H1 (cell line): ENCODE measurements at regions not wholly inside any gene's neighbourhood (a gene's known extent, or its start where the extent isn't known, plus 50 kb on each side); places are given as distances from the start of the nearest gene placed in this dataset.

Experiments
- CTCF ChIA-PET: fragments of 300-600 bp; sonication (Branson Sonifier 250); formaldehyde crosslinking; loops from one replicate; lab custom pipeline; 2021; ENCODE audit not compliant: partially characterized antibody; lab: Charles Lee
- POLR2A ChIA-PET: fragments of 300-600 bp; sonication (Branson Sonifier 250); formaldehyde crosslinking; loops from one replicate; lab custom pipeline; 2021; ENCODE audit warnings: inconsistent platforms; ENCODE audit not compliant: partially characterized antibody; lab: Charles Lee
- DNase-seq, 2 experiments: peaks; one replicate each; pipeline versions ENCODE4 v3.0.0 to v3.0.0-alpha.2; 2010 to 2022; ENCODE audit warnings: low spot score in 2 of 2, low read depth in 1 of 2, mixed read lengths in 1 of 2
- FAIRE-seq: peaks from 2 replicates; lab custom pipeline; 2011; peaks lifted over from hg19 to GRCh38; lab: Jason Lieb, UNC
- H2AFZ ChIP-seq: 2 replicates; pipeline ENCODE4 v1.8.1; 2012; ENCODE audit warnings: low read length, inconsistent platforms
- H2AK5ac ChIP-seq: 2 replicates; pipeline ENCODE4 v1.6.1; 2013; ENCODE audit warnings: low read depth, low read length
- H2BK120ac ChIP-seq: replicated peaks from 2 replicates; pipeline ENCODE3; 2013; ENCODE audit warnings: low read depth, low read length, inconsistent platforms
- H2BK12ac ChIP-seq: 2 replicates; pipeline ENCODE4 v1.6.1; 2013; ENCODE audit warnings: low read depth, low read length
- H2BK15ac ChIP-seq: 2 replicates; pipeline ENCODE4 v1.6.1; 2013; ENCODE audit warnings: low read length
- H2BK20ac ChIP-seq: 2 replicates; pipeline ENCODE4 v1.6.1; 2013; ENCODE audit warnings: low read length
- H2BK5ac ChIP-seq: 2 replicates; pipeline ENCODE4 v1.6.1; 2013; ENCODE audit warnings: low read depth, low read length
- H3K14ac ChIP-seq: 2 replicates; pipeline ENCODE4 v1.6.1; 2013; ENCODE audit warnings: inconsistent platforms; ENCODE audit not compliant: insufficient read length
- H3K18ac ChIP-seq: 2 replicates; pipeline ENCODE4 v1.6.1; 2013; ENCODE audit warnings: low read length; ENCODE audit errors: extremely low read depth
- H3K23ac ChIP-seq: 2 replicates; pipeline ENCODE4 v1.6.1; 2013; ENCODE audit warnings: inconsistent platforms; ENCODE audit not compliant: insufficient read length
- H3K23me2 ChIP-seq: 2 replicates; pipeline ENCODE4 v1.6.1; 2013; ENCODE audit warnings: low read depth, low read length
- H3K27ac ChIP-seq: 2 replicates; pipeline ENCODE4 v1.6.1; 2011; ENCODE audit warnings: low read depth, low read length, inconsistent platforms
- H3K27me3 ChIP-seq, 4 experiments: replicated peaks in 1 of 4; 1 replicate in 1 of 4; 2 replicates in 3 of 4; pipeline versions ENCODE4 v1.6.1 to v1.8.1; 2011 to 2013; ENCODE audit warnings: low read length in 3 of 4, mild to moderate bottlenecking in 3 of 4, inconsistent platforms in 2 of 4, mixed read lengths in 2 of 4, moderate library complexity in 1 of 4; ENCODE audit not compliant: control insufficient read depth in 3 of 4, insufficient read depth in 3 of 4; ENCODE audit errors: extremely low read depth in 1 of 4
- H3K36me3 ChIP-seq, 4 experiments: 2 replicates each; pipeline versions ENCODE4 v1.6.1 to v1.8.1; 2011 to 2013; ENCODE audit warnings: mild to moderate bottlenecking in 4 of 4, low read length in 3 of 4, moderate library complexity in 2 of 4, control low read depth in 1 of 4, inconsistent platforms in 1 of 4; ENCODE audit not compliant: insufficient read depth in 4 of 4, control insufficient read depth in 2 of 4
- H3K4ac ChIP-seq: replicated peaks from 2 replicates; pipeline ENCODE3; 2013; ENCODE audit warnings: low read length, low read depth, mixed read lengths, inconsistent platforms; ENCODE audit not compliant: insufficient read length
- H3K4me1 ChIP-seq, 4 experiments: replicated peaks in 1 of 4; 1 replicate in 1 of 4; 2 replicates in 3 of 4; pipeline versions ENCODE4 v1.6.1 to v1.8.1; 2011 to 2013; ENCODE audit warnings: low read length in 3 of 4, inconsistent platforms in 2 of 4, mixed read lengths in 1 of 4; ENCODE audit not compliant: insufficient read depth in 4 of 4, control insufficient read depth in 3 of 4
- H3K4me2 ChIP-seq, 2 experiments: 2 replicates each; pipeline versions ENCODE4 v1.6.1 to v1.8.1; 2011 to 2013; ENCODE audit warnings: low read depth in 2 of 2, low read length in 2 of 2, control low read depth in 1 of 2, inconsistent platforms in 1 of 2, mild to moderate bottlenecking in 1 of 2; ENCODE audit not compliant: insufficient read depth in 1 of 2
- H3K4me3 ChIP-seq, 4 experiments: fragments of 200-600, 300-600 bp in 1 of 4; sonication (generic), shearing (Covaris generic), sonication (Bioruptor Twin) in 1 of 4; 2 replicates each; pipeline versions ENCODE4 v1.5.1 to v1.8.1; 2011 to 2016; ENCODE audit warnings: low read length in 4 of 4, low read depth in 3 of 4, control low read depth in 2 of 4, inconsistent platforms in 2 of 4, mild to moderate bottlenecking in 2 of 4, mixed read lengths in 1 of 4, moderate library complexity in 1 of 4; ENCODE audit not compliant: insufficient read depth in 2 of 4; ENCODE audit errors: extremely low read depth in 1 of 4
- H3K56ac ChIP-seq: replicated peaks from 2 replicates; pipeline ENCODE3; 2013; ENCODE audit warnings: low read depth, mild to moderate bottlenecking, mixed read lengths, low read length, inconsistent platforms; ENCODE audit not compliant: insufficient read length
- H3K79me1 ChIP-seq: 2 replicates; pipeline ENCODE4 v1.6.1; 2013; ENCODE audit warnings: low read depth, low read length, control low read depth
- H3K79me2 ChIP-seq, 2 experiments: 2 replicates each; pipeline versions ENCODE4 v1.6.1 to v1.8.1; 2012 to 2013; ENCODE audit warnings: low read length in 2 of 2, mild to moderate bottlenecking in 2 of 2, inconsistent platforms in 1 of 2; ENCODE audit not compliant: insufficient read depth in 2 of 2, control insufficient read depth in 1 of 2
- H3K9ac ChIP-seq, 4 experiments: replicated peaks in 1 of 4; 1 replicate in 1 of 4; 2 replicates in 3 of 4; pipeline versions ENCODE4 v1.6.1 to v1.8.1; 2011 to 2013; ENCODE audit warnings: low read depth in 3 of 4, low read length in 3 of 4, control low read depth in 2 of 4, mild to moderate bottlenecking in 2 of 4, moderate library complexity in 2 of 4, inconsistent platforms in 1 of 4; ENCODE audit errors: extremely low read depth in 1 of 4
- H3K9me3 ChIP-seq, 2 experiments: 2 replicates each; pipeline versions ENCODE4 v1.6.1 to v1.8.1; 2012 to 2013; ENCODE audit warnings: mild to moderate bottlenecking in 2 of 2, moderate library complexity in 2 of 2, control low read depth in 1 of 2, inconsistent platforms in 1 of 2, low read depth in 1 of 2, low read length in 1 of 2, mixed read lengths in 1 of 2; ENCODE audit not compliant: insufficient read depth in 2 of 2
- H4K20me1 ChIP-seq, 2 experiments: replicated peaks in 1 of 2; 2 replicates each; pipeline versions ENCODE3 to v1.8.1; 2011 to 2013; ENCODE audit warnings: inconsistent platforms in 2 of 2, low read length in 2 of 2, mild to moderate bottlenecking in 1 of 2; ENCODE audit not compliant: insufficient read depth in 2 of 2, control insufficient read depth in 1 of 2
- H4K5ac ChIP-seq: 2 replicates; pipeline ENCODE4 v1.6.1; 2013; ENCODE audit warnings: low read length, low read depth, mixed read lengths, inconsistent platforms; ENCODE audit not compliant: insufficient read length
- H4K8ac ChIP-seq: 2 replicates; pipeline ENCODE4 v1.8.0; 2013; ENCODE audit warnings: mild to moderate bottlenecking, moderate library complexity, low read length, inconsistent platforms; ENCODE audit not compliant: insufficient read depth; ENCODE audit errors: extremely low read depth
- H4K91ac ChIP-seq: replicated peaks from 2 replicates; pipeline ENCODE3; 2013; ENCODE audit warnings: low read length, mixed read lengths, inconsistent platforms; ENCODE audit not compliant: insufficient read length
- ASH2L ChIP-seq: fragments of 200-600, 300-600 bp; sonication (generic); IDR thresholded peaks from one replicate; pipeline ENCODE4 v1.7.1; 2017; ENCODE audit warnings: low read length
- BRCA1 ChIP-seq: IDR thresholded peaks from 2 replicates; pipeline ENCODE4 v1.6.1; 2012; ENCODE audit warnings: low read depth, low read length, improper control_type of control experiment
- CHD1 ChIP-seq: IDR thresholded peaks from 2 replicates; pipeline ENCODE4 v1.6.1; 2012; ENCODE audit warnings: low read depth, low read length, improper control_type of control experiment
- CHD2 ChIP-seq: IDR thresholded peaks from 2 replicates; pipeline ENCODE4 v1.6.1; 2012; ENCODE audit warnings: low read length, improper control_type of control experiment
- CTBP2 ChIP-seq: IDR thresholded peaks from 2 replicates; pipeline ENCODE4 v1.7.0; 2011; ENCODE audit warnings: borderline replicate concordance, mild to moderate bottlenecking, moderate library complexity, mixed read lengths, low read length; ENCODE audit not compliant: insufficient read depth, insufficient read length
- JUN ChIP-seq: IDR thresholded peaks from 2 replicates; pipeline ENCODE4 v1.6.1; 2011; ENCODE audit warnings: low read depth, mild to moderate bottlenecking, improper control_type of control experiment, low read length
- JUND ChIP-seq: IDR thresholded peaks from 2 replicates; pipeline ENCODE4 v1.6.1; 2011; ENCODE audit warnings: mild to moderate bottlenecking, improper control_type of control experiment, low read length
- KDM1A ChIP-seq: fragments of 200-600, 300-600 bp; sonication (generic); IDR thresholded peaks from 2 replicates; pipeline ENCODE4 v1.7.1; 2016; ENCODE audit warnings: mild to moderate bottlenecking, low read length, borderline replicate concordance
- MAX ChIP-seq: IDR thresholded peaks from 2 replicates; pipeline ENCODE4 v1.6.1; 2012; ENCODE audit warnings: inconsistent platforms
- POLR2A ChIP-seq, 2 experiments: IDR thresholded peaks; 1 replicate in 1 of 2; 2 replicates in 1 of 2; pipeline ENCODE4 v1.6.1; 2011; ENCODE audit warnings: low read depth in 2 of 2, low read length in 2 of 2, mild to moderate bottlenecking in 2 of 2; ENCODE audit errors: control extremely low read depth in 1 of 2
- POLR2AphosphoS5 ChIP-seq: IDR thresholded peaks from 2 replicates; pipeline ENCODE4 v1.6.1; 2011; ENCODE audit warnings: low read depth, low read length
- RBBP5 ChIP-seq: IDR thresholded peaks from 2 replicates; pipeline ENCODE4 v1.7.1; 2012; ENCODE audit warnings: low read depth, mild to moderate bottlenecking, inconsistent platforms, low read length, moderate library complexity, borderline replicate concordance
- SAP30 ChIP-seq: fragments of 300-600 bp; sonication (generic); IDR thresholded peaks from 2 replicates; pipeline ENCODE4 v1.7.1; 2012; ENCODE audit warnings: low read length, moderate library complexity, mild to moderate bottlenecking, inconsistent platforms; ENCODE audit not compliant: insufficient read depth, insufficient replicate concordance
- SIRT6 ChIP-seq: IDR thresholded peaks from one replicate; pipeline ENCODE4 v1.7.1; 2012; ENCODE audit warnings: low read length, inconsistent platforms
- SP1 ChIP-seq: IDR thresholded peaks from 2 replicates; pipeline ENCODE4 v1.6.1; 2011; ENCODE audit warnings: low read depth, low read length
- TCF12 ChIP-seq: IDR thresholded peaks from 2 replicates; pipeline ENCODE4 v1.6.1; 2011; ENCODE audit warnings: low read depth, mild to moderate bottlenecking, low read length
- USF2 ChIP-seq: IDR thresholded peaks from 2 replicates; pipeline ENCODE4 v1.6.1; 2011; ENCODE audit warnings: low read length, improper control_type of control experiment

GRCh38 chr2:78093436-78093835, 571.3 kb upstream of the LRRTM4 start:
- no peak overlapping the region for H3K23ac ChIP-seq
- H3K79me1 ChIP-seq, result no peaks in the 10 kb centered on the region
- no peaks in the 10 kb centered on the region for H3K36me3 ChIP-seq
- no peak overlapping the region for H2BK15ac ChIP-seq
- no peak for FAIRE-seq
- H4K5ac ChIP-seq, result no peak overlapping the region
- H3K23me2 ChIP-seq, result no peaks in the 10 kb centered on the region
- H2AFZ ChIP-seq, result no peak overlapping the region
- no peaks in the 10 kb centered on the region for H3K79me2 ChIP-seq
- no peak overlapping the region for H3K18ac ChIP-seq
- H3K4ac ChIP-seq, result no peak overlapping the region
- H2BK120ac ChIP-seq, result no peak overlapping the region
- H3K9ac ChIP-seq, result no peak overlapping the region
- no peak overlapping the region for H2BK12ac ChIP-seq
- no peaks in the 10 kb centered on the region for H4K20me1 ChIP-seq
- no peak overlapping the region for H3K14ac ChIP-seq
- no peak overlapping the region for H2BK5ac ChIP-seq
- H3K27ac ChIP-seq, result no peak overlapping the region
- no peaks in the 10 kb centered on the region for H3K4me1 ChIP-seq
- H3K4me2 ChIP-seq, result no peak overlapping the region
- TF ChIP-seq CHD2 (no peak), KDM1A (no peak), MAX (no peak), CHD1 (no peak), JUND (no peak), TCF12 (no peak), POLR2A (IDR thresholded peaks at IDR 0.05; ENCODE audit: control extremely low read depth in 1 of 2, low read depth in 2 of 2, low read length in 2 of 2) (no peak), SIRT6 (no peak), SP1 (no peak), ASH2L (no peak), POLR2AphosphoS5 (no peak), RBBP5 (no peak), SAP30 (no peak), USF2 (no peak), JUN (no peak), CTBP2 (no peak), BRCA1 (no peak)
- H3K56ac ChIP-seq, result no peak overlapping the region
- no peak overlapping the region for H3K4me3 ChIP-seq
- H4K8ac ChIP-seq, result no peak overlapping the region
- no peak overlapping the region for H4K91ac ChIP-seq
- H3K9me3 ChIP-seq, result no peaks in the 10 kb centered on the region
- H2AK5ac ChIP-seq, result no peak overlapping the region
- ChIA-PET CTCF (no interaction called here), POLR2A (no interaction called here)
- no peak overlapping the region for H2BK20ac ChIP-seq
- no peak for DNase-seq
- no peaks in the 10 kb centered on the region for H3K27me3 ChIP-seq
